Endothelial cell of umbilical vein (primary cell): ENCODE measurements at regions not wholly inside any gene's neighbourhood (a gene's known extent, or its start where the extent isn't known, plus 50 kb on each side); places are given as distances from the start of the nearest gene placed in this dataset.

Source experiments
- BruUV-seq: library from RNA; stranded (reverse); fragments of 400-500 nt; replicated peaks from 2 replicates; lab custom pipeline; 2021; lab: Mats Ljungman, UMichigan
- CTCF ChIA-PET: fragments of 300-600, 350-600 bp; sonication (Branson Sonifier 250); formaldehyde crosslinking; loops from one replicate; lab custom pipeline; 2021; ENCODE audit warnings: antibody characterized with exemption, inconsistent platforms; lab: Charles Lee
- POLR2A ChIA-PET: fragments of 300-600, 350-600 bp; sonication (Branson Sonifier 250); formaldehyde crosslinking; loops from one replicate; lab custom pipeline; 2021; ENCODE audit warnings: antibody characterized with exemption, inconsistent platforms; lab: Charles Lee
- DNase-seq: peaks from one replicate; pipeline ENCODE4 v3.0.0-alpha.2; 2011; ENCODE audit warnings: low read depth, low spot score
- FAIRE-seq: peaks from 2 replicates; lab custom pipeline; 2011; peaks lifted over from hg19 to GRCh38; lab: Jason Lieb, UNC
- H2AFZ ChIP-seq: 2 replicates; pipeline ENCODE4 v1.6.0; 2012; ENCODE audit warnings: low read depth, low read length, control low read depth, inconsistent platforms
- H3K27ac ChIP-seq: 2 replicates; pipeline ENCODE4 v1.5.1; 2011; ENCODE audit warnings: low read depth, mild to moderate bottlenecking, control low read depth, low read length, moderate library complexity; ENCODE audit not compliant: insufficient read depth
- H3K27me3 ChIP-seq, 2 experiments: 2 replicates each; pipeline versions ENCODE4 v1.6.0 to v1.6.1; 2011; ENCODE audit warnings: low read length in 2 of 2, mixed read lengths in 1 of 2; ENCODE audit not compliant: control insufficient read depth in 2 of 2, insufficient read depth in 2 of 2
- H3K36me3 ChIP-seq, 2 experiments: 2 replicates in 1 of 2; 3 replicates in 1 of 2; pipeline ENCODE4 v1.5.1; 2011; ENCODE audit warnings: low read length in 2 of 2, mild to moderate bottlenecking in 1 of 2, moderate library complexity in 1 of 2; ENCODE audit not compliant: control insufficient read depth in 2 of 2, insufficient read depth in 2 of 2; ENCODE audit errors: extremely low read depth in 1 of 2
- H3K4me1 ChIP-seq: 3 replicates; pipeline ENCODE4 v1.5.1; 2011; ENCODE audit warnings: mild to moderate bottlenecking, low read length; ENCODE audit not compliant: control insufficient read depth, insufficient read depth; ENCODE audit errors: extremely low read depth
- H3K4me2 ChIP-seq: 2 replicates; pipeline ENCODE4 v1.6.1; 2011; ENCODE audit warnings: low read length, control low read depth, mixed read lengths; ENCODE audit not compliant: insufficient read depth
- H3K4me3 ChIP-seq, 3 experiments: fragments of 200-600 bp in 1 of 3; sonication (generic), shearing (Covaris generic) in 1 of 3; replicated peaks in 1 of 3; 2 replicates each; pipeline ENCODE4 v1.5.1; 2011 to 2016; ENCODE audit warnings: control low read depth in 3 of 3, low read length in 3 of 3, mild to moderate bottlenecking in 2 of 3, inconsistent platforms in 1 of 3, low read depth in 1 of 3, moderate library complexity in 1 of 3; ENCODE audit not compliant: insufficient read depth in 1 of 3
- H3K79me2 ChIP-seq: 2 replicates; pipeline ENCODE4 v1.6.0; 2012; ENCODE audit warnings: low read length, inconsistent platforms; ENCODE audit not compliant: control insufficient read depth, insufficient read depth
- H3K9ac ChIP-seq: replicated peaks from 2 replicates; pipeline ENCODE3; 2011; ENCODE audit warnings: low read length, control low read depth; ENCODE audit not compliant: insufficient read depth; ENCODE audit errors: extremely low read depth
- H3K9me1 ChIP-seq: replicated peaks from 3 replicates; pipeline ENCODE4 v1.6.0; 2011; ENCODE audit warnings: mild to moderate bottlenecking, low read length; ENCODE audit not compliant: control insufficient read depth, insufficient read depth; ENCODE audit errors: extremely low read depth
- H3K9me3 ChIP-seq: replicated peaks from 2 replicates; pipeline ENCODE4 v1.5.1; 2012; ENCODE audit warnings: low read length, inconsistent platforms; ENCODE audit not compliant: control insufficient read depth, insufficient read depth
- H4K20me1 ChIP-seq: replicated peaks from 2 replicates; pipeline ENCODE3; 2011; ENCODE audit warnings: mild to moderate bottlenecking, low read length; ENCODE audit not compliant: control insufficient read depth, insufficient read depth; ENCODE audit errors: extremely low read depth
- CTCF ChIP-seq, 2 donors: IDR thresholded peaks; 1 replicate in 1 of 2; 2 replicates in 1 of 2; pipeline ENCODE4 v1.5.1; 2011; ENCODE audit warnings: low read length in 2 of 2, mild to moderate bottlenecking in 2 of 2, moderate library complexity in 2 of 2, control low read depth in 1 of 2, inconsistent platforms in 1 of 2, low read depth in 1 of 2; ENCODE audit not compliant: insufficient read depth in 1 of 2; ENCODE audit errors: extremely low read depth in 1 of 2
- EZH2 ChIP-seq: IDR thresholded peaks from 2 replicates; pipeline ENCODE4 v1.6.1; 2012; ENCODE audit warnings: borderline replicate concordance, low read depth, mild to moderate bottlenecking, moderate library complexity, low read length, inconsistent platforms; ENCODE audit not compliant: severe bottlenecking
- FOS ChIP-seq: IDR thresholded peaks from 2 replicates; pipeline ENCODE4 v1.6.1; 2011; ENCODE audit warnings: mild to moderate bottlenecking, low read length, moderate library complexity, borderline replicate concordance; ENCODE audit not compliant: insufficient read depth
- GATA2 ChIP-seq: IDR thresholded peaks from 2 replicates; pipeline ENCODE4 v1.7.0; 2011; ENCODE audit warnings: low read depth, mild to moderate bottlenecking, moderate library complexity, mixed read lengths, low read length; ENCODE audit not compliant: insufficient read length, insufficient read depth
- MAX ChIP-seq: IDR thresholded peaks from 2 replicates; pipeline ENCODE4 v1.6.1; 2011; ENCODE audit not compliant: insufficient read depth, insufficient read length
- MYC ChIP-seq: IDR thresholded peaks from one replicate; pipeline ENCODE4 v1.6.1; 2011; ENCODE audit warnings: mild to moderate bottlenecking, low read depth, low read length
- POLR2A ChIP-seq: IDR thresholded peaks from 2 replicates; pipeline ENCODE4 v1.6.1; 2012; ENCODE audit warnings: low read depth, mild to moderate bottlenecking, control low read depth, low read length
- POLR2AphosphoS5 ChIP-seq: IDR thresholded peaks from 2 replicates; pipeline ENCODE4 v1.6.1; 2012; ENCODE audit warnings: low read depth, mild to moderate bottlenecking, control low read depth, low read length, moderate library complexity; ENCODE audit not compliant: insufficient read depth
- dilution Hi-C: fragments of 300-500 bp; cut with MboI; formaldehyde crosslinking; loops from one replicate; pipeline ENCODE4 v1.15.0; 2019; ENCODE audit warnings: low sequenced_read_pairs; ENCODE audit not compliant: extremely low pct_ligation_motif_present
- intact Hi-C: fragments of 100-400 bp; cut with micrococcal nuclease; formaldehyde crosslinking; loops from one replicate; pipeline ENCODE4 v1.10.0; 2022

GRCh38 chr4:31905363-31905762 is 1185.2 kb downstream of the PCDH7 start:
- dilution Hi-C loops (no loop called here), intact Hi-C loops (no loop called here)
- FAIRE-seq (no peak), DNase-seq (no peak)
- no peak for TF ChIP-seq POLR2AphosphoS5
- TF ChIP-seq CTCF (IDR thresholded peaks at IDR 0.05; ENCODE audit: extremely low read depth in 1 of 2, insufficient read depth in 1 of 2, low read depth in 1 of 2, low read length in 2 of 2) = no peak
- no peak for TF ChIP-seq FOS
- no peak for TF ChIP-seq MYC
- TF ChIP-seq EZH2 = no peak
- no peak for TF ChIP-seq GATA2
- no peak overlapping the region for H3K27ac ChIP-seq
- H3K9me3 ChIP-seq = no peaks in the 10 kb centered on the region
- H3K79me2 ChIP-seq = no peaks in the 10 kb centered on the region
- no TSS peak for BruUV-seq
- POLR2A ChIA-PET = no interaction called here
- H2AFZ ChIP-seq = no peak overlapping the region
- H3K4me2 ChIP-seq = no peak overlapping the region
- no peak overlapping the region for H3K9ac ChIP-seq
- no peaks in the 10 kb centered on the region for H4K20me1 ChIP-seq
- CTCF ChIA-PET = interaction anchor here (1.3 kb wide), 1 partner anchor 24 kb away, joined by 5 read pairs; no protein-coding TSS in a partner anchor
- no peaks in the 10 kb centered on the region for H3K4me1 ChIP-seq
- no peak overlapping the region for H3K4me3 ChIP-seq
- H3K36me3 ChIP-seq = no peaks in the 10 kb centered on the region
- no peaks in the 10 kb centered on the region for H3K27me3 ChIP-seq
- H3K9me1 ChIP-seq = no peaks in the 10 kb centered on the region

- TF ChIP-seq MAX (no peak), MYC (no peak), POLR2A (no peak)
- Histone ChIP-seq H3K36me3 (no peaks in the 10 kb centered on the region), H3K4me3 (no peak overlapping the region), H3K79me2 (no peaks in the 10 kb centered on the region), H3K9ac (no peak overlapping the region), H4K20me1 (no peaks in the 10 kb centered on the region), H3K4me1 (no peaks in the 10 kb centered on the region), H3K9me1 (no peaks in the 10 kb centered on the region), H3K27ac (no peak overlapping the region), H3K4me2 (no peak overlapping the region), H3K27me3 (no peaks in the 10 kb centered on the region), H3K9me3 (no peaks in the 10 kb centered on the region), H2AFZ (no peak overlapping the region)
- CTCF ChIA-PET = no interaction called here
- POLR2A ChIA-PET = no interaction called here
- FAIRE-seq = no peak
- dilution Hi-C loops = no loop called here
- no TSS peak for BruUV-seq
- intact Hi-C loops = no loop called here
- DNase-seq = no peak
These were observed 1188.1 kb downstream of the PCDH7 start for GRCh38 chr4:31908261-31908660.
